Middle frontal gyrus (tissue), 1 donor: ENCODE measurements at regions not wholly inside any gene's neighbourhood (a gene's known extent, or its start where the extent isn't known, plus 50 kb on each side); places are given as distances from the start of the nearest gene placed in this dataset.

ENCODE experiments used
- DNase-seq: peaks from one replicate; pipeline ENCODE4 v3.0.0-alpha.2; 2015; ENCODE audit warnings: low spot score; ENCODE audit errors: extremely low spot score

DNA sequence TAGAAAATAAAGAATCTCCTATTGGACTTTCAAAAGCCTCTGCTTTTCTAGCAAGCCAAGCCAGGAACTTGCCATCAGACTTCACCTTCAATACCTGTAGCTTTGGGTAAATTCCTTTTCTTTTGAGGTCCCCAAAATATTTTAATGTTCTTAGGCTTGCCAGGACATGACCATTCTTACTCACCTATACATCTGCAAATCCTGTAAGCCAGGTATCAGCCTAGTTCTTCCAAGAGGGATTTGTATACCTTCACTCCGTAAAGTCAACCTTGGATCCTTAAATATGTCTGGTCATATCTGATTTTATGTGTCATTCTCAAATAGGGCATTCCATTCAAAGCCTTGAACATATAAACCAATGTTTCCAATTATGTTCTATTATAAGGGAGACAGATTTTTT lies 210.6 kb upstream of the CELF2 start:
- no peak for DNase-seq

DNA sequence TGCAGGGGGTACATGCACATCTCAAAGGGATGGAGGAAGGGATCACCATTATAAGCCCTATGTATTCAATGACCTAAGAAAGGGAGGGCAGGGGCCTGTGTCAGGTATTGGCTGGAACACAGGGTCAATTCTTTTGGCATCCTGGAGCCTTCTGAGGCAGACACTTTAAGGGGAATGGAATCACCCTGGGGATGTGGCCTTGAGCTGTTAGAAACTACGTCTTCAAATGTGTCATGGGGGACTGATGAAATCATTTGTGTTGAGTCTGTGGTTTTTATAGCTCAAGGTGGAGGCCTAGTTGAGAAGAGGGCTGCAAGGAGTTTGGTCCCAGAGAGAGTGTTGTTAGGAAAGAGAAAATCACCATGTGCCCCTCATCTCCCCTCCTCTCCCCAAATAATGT lies 206.1 kb upstream of the CELF2 start:
- DNase-seq = no peak

DNA sequence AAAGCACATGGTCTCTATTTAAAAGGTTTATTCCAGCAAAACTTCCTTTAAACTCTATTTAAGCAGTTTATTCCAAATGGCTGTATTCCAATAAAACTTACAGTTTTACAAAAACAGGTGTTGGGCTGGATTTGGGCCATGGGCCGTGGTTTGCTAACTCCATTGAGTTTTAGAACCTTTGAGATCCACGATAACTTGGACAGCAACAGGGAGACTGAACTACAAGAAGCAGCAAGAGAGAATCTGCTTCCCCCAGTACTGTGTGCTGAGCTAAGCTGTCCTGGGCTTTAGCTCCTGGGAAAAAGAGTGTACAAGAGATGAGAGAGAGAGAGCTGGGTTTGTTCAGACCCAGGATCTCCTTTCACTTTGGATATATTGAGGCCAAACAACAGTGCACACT lies 204.0 kb upstream of the CELF2 start:
- no peak for DNase-seq

DNA sequence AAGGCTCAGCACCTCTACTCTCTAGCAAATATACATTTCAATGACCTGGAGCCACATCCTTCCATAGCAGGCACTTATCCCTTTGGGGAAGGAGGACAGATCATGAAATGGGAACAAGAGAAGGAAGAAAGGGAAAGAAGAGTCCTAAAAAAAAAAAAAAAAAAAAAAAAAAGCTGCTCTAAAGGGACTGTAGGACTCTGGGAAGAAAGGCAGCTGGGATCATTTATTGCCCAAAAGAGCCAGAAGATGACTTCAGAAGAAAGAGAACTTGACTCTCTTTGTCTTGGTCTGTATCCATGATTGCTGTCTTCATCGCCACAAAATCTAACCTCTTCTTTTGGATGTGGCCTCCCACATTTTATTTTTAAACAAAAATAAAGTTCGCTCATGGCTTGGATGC lies 203.6 kb upstream of the CELF2 start:
- no peak for DNase-seq

DNA sequence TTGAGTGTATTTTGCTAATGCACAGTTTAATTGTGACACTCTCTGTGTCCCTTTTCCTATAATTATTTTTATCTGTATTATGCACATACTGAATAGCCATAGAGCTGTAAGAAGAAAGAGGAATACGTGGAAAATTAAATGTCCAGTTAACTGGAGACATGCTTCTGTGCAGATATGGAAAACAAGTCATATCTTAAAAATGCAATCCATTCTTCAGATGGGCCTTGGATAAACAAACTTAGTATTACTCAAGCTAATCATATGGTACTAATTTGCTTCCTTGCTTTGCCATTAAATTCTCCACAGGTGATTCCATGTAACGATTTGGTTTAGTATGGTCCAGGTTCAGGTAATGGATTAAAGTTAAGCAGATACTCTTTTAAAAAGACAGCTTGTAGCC lies 201.2 kb upstream of the CELF2 start:
- no peak for DNase-seq

DNA sequence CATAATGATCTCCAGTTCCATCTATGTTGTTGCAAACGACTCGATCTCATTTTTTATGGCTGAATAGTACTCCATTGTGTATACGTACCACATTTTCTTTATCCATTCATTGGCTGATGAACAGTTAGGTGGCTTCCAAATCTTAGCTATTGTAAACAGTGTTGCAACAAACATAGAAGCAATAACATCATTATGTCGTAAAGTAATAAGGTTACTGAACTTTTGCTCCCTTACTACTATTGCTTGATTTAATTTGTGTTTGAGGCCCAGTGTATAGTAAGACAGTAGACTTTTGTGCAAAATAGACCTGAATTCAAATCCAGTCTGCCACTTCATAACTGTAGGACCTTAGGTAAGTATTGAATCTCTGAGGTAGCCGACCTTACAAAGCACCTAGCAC lies 200.1 kb upstream of the CELF2 start:
- DNase-seq = no peak

DNA sequence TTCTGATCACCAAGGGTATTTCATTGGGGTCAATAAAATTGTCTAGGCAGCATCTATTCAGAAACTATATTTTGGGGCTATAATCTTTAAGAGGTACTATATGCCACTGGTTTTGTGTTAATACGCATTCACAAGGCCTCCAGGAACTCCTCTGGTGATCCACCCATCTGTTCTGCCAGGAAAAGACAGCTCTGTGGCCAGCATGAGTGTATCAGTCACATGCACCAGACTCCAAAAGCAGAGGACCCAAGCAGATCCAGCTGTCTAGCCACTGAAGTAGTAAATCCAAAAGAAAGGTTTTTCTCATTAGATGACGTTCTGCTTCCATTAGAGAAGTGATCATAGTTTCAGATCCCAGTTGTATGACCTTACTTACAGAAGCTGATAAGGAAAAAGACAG lies 199.6 kb upstream of the CELF2 start:
- DNase-seq = no peak

DNA sequence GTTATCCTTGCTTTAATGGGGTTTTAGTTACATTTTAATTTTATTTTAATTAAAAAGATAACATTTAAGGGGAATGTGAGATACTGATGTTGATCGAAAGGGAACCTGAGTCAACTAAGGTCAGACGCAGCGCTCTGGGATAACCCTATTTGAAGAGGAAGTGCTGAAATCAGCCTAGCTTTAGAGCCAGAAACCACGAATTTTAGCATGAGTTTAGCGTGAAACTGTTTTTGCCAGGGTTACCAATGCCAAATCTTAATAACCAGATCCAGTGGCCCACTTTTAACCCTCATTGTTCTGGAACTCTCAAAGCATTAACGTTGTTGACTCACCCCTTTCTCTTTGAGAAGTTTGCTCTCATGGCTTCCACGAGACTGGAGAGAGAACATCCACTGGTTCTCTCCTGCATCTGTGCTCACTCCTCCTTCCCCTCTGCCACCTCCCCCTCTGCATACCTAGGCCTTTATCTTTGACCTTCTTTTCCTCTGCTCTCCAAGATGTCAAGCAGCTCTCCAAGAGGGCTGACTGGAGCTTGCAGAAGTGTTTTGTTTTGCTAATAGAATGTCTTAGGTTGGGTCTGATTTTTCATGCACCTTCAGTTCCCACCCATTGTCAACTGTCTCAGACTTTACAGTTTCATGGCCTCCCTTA lies 198.3 kb upstream of the CELF2 start:
- no peak for DNase-seq

DNA sequence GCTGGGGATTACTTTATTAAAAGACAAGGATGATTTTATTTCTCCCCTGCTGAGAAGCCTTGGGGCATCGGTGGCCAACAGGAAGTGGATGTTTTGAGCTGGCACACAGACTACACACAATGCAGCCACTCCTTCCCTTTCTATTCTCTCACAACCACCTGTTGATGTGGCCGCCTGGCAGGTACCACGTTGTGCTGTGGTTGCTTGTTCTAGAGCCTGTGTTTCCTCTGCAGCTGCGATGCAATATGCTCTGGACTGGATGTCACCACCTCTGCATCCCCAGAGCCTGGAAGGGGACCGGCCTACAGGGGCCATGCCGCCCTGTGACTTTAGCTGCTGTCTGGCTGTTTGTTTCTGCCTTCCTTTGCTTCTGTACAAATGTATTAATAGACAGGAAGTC lies 195.7 kb upstream of the CELF2 start:
- no peak for DNase-seq

DNA sequence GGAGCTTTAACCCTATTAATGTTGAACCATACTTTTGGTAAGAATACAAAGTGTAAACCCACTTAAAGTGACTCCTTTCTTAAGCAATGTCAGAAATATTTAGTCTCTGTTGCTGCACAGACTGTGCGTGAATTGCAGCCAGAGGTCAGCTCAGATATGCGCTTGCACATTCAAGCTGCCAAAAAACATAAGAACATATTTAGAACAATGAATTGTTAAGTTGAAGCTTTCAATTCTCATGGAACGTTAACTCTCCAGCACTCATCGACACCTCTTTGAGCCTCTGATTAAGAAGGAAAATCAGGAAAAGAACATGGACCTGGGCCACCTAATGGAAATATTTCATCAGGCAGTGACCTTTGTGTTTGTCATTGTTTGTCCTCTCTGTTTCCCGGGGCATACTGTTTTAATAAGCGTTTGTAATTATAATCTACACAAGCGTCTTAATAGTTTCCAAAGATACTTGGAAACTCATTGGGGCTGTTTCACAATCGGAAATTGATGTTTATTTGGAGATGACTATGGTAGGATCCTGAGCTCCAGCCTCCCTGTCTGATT lies 193.0 kb upstream of the CELF2 start:
- DNase-seq = no peak

DNA sequence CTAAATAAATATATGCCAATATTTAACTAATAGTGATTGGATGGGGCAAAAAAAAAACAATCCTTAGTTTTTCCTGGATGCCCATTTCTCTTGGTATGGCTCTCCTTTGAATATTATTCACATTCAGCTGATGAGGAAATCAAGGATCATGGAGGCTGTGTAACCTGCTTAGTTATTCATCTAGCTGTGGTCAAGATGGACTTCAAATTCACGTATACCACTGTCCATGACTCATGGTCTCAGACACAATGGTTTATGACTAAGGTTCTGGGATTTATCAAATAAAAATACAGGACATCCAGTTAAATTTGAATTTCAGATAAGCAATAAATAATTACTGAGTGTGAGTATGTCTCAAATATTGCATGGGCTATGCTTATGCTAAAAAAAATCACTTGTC lies 191.5 kb upstream of the CELF2 start:
- no peak for DNase-seq

DNA sequence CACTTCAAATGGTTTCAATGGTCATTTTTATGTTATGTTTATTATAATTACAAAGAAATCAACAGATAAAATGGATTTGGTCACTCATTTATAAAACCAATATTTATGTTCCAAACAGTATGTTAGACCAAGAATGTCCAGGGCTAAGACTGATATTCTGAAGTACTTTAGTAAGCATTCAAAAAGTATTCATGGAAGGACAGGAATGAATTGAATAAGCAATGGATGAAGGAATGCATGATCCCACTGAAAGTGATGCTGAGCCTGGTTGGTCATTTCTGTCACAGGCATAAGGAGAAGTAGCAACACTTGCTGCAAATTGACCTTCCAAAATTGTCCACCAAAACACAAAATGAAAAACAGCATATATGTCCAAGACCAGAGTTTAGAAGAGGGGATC lies 189.0 kb upstream of the CELF2 start:
- no peak for DNase-seq

DNA sequence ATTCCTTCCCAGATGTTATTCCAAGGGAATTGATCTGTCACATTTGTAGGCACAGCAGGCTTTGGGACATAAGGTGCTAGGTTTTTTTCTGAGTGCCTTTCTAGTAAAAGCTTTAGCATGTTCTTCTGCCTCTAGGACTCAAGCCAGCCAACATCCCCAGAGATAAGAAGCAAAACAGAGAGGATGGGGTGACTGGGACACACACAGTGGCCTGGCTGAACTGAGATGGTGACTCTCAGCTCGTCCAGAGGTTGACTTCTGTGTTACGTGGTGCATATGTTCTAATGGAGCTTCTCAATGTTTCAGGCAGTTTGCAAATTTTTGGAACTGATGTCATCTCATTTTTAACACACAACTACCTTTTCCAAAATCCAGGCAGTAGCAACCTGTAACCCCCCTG lies 188.1 kb upstream of the CELF2 start:
- no peak for DNase-seq

DNA sequence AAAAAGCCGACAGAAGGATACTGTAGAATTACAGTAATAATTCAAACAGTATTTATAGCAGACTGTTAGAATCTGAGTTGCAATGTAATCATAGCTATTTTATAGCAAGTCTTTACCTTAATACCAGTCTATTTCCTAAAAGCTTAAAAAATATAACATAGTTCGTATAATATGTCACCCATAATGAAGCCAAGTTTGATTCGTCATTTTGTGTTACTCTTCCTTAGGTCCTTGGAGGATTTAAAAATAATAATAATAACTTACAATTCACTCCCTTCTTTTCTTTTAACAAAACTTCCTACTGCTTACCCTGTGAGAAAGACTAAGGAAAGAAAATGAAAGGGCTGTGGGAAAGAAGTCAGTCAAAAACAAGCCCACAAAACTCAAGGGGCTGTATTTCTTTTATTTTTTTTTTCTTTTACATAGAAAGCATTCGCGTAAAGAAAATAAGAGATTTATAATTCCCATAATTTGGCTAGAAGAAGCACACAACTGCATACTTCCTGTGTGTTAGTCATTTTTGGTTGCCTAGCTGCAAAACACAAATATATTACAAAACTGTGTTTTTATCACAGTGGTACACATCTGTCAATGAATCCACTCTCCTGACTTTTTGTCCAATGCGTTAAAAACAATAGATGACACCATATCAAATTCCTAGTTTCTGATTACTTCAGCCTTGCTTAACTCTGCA lies 187.2 kb upstream of the CELF2 start:
- no peak for DNase-seq

DNA sequence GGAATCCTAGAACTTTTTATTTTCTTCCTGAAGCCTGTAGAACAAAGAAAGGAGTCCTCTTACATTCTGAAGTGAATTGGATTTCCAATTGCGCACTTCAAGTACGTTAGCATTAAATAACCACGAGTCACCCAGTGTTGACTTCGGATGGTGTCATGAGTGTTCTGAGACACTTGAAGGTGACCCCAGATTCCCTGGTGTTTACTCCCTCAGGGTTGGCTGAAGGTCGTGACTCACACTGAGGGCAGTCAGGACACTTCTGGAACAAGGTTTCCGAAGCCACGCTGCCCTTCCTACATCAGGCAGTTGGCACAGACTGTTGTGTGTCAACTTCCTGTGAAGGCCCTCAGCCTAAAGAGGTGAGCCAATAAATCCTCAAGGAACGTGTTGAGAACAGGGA lies 186.6 kb upstream of the CELF2 start:
- DNase-seq = no peak

DNA sequence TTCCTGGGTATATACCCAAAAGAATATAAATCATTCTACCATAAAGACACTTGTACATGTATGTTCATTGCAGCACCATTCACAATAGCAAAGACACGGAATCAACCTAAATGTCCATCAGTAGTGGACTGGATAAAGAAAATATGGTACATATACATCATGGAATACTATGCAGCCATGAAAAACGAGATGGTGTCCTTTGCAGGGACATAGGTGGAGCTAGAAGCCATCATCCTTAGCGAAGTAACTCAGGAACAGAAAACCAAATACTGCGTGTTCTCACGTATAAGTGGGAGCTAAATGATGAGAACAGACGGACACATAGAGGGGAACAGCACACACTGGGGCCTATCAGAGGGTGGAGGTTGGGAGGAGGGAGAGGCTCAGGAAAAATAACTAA lies 183.7 kb upstream of the CELF2 start:
- DNase-seq = no peak

DNA sequence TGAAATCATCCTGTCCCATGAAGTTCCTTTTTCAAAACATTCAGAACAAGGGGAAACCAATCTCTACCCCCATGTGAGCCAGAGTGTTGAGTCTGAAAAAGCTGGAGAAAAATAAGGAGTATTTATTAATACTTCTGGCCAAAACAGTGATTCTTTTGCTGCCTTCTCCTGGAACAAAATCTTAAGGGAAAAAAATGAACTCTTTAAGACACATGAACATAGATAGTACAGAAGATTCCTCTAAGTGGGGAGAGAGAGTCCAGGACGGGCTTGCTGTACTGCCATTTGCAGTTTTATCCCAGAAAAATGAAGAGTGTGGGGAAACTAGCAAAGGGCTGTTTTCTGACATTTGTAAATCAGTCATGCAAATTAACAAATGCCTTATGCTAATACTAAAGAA lies 173.4 kb upstream of the CELF2 start:
- DNase-seq = no peak

DNA sequence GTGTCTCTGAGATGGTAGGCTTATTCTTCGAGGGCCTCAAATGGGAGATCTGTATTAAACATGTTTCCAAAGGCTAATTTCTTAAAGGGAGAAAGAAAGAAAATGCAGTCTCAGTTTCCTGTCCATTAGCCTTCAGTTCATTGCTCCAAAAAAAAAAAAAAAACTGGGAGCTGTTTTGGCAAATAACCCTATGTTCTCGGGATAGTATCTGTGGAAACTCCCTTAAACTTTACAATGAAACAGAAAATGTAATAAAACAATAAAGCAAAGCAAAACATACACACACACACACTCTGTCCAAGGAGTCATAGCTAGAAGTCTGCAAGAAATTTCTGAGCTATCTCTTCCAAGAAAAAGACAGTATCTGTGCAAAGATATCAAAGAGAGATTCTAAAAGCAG lies 172.5 kb upstream of the CELF2 start:
- no peak for DNase-seq

DNA sequence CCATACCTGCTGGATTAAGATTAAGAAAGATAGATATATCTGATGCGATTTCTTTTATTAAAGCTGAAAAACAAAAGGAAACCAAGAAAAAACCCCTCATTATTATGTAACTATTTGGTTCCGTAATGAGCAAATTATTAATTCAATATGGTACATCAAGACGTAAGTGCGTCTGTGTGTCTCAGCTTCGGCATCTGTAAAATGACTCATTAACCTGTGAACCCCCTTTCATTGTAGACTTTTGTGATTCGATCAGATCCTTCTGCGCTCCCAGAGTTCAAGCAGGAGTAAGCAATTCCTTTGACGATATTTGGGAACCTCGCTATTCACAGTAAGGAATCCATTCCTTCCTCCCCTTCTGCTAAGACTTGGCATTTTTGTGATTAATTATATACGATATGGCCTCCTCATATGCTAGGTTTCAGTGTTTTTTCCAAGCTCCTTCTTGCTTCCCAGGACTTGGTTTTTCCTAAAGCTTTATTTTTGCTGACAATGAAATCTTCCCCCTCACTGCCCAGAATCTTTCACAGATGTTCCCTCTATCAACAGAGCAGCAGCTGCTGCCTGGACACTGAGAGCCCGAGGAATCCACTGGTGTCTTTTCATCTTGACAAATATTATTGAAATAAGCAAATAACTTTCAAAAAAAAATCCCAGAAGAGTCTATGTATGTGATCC lies 171.7 kb upstream of the CELF2 start:
- DNase-seq = no peak

DNA sequence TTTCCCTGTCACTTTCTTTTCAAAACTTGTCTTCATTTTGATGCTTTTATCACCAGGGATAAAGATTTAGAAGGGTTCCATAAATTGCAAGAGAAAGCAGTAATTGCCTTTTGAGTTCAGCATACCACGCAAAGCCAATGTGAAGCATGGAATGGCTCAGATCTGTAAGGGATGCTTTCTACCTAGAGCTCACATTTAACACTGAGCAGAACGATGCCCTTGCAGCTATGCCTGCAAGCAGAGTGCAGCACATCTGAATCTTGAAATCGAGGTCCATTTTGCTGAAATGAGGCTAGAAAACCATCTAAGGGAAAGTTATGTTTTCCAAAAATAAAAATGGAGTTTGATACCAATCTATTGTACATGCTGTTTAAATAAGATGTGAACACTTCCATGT lies 171.2 kb upstream of the CELF2 start:
- DNase-seq = no peak

DNA sequence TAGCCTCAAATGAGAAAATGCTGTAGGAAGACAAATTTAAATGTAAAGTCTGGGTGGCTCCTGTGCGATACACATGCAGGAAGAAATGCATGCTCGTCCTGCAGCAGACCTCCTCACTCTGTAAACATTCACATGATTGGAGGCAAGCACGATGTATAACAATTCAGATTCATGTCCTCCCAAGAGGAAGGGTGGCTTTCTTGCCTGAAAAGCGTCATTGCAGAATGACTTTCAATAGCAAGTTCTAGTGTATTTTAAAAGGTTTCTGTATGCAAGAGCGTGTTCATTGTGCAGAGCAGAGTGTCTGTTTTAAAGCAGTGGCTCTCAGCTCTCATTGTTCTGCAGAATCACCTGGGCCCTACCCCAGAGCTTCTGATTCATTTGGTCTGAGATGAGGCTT lies 170.3 kb upstream of the CELF2 start:
- DNase-seq = no peak

DNA sequence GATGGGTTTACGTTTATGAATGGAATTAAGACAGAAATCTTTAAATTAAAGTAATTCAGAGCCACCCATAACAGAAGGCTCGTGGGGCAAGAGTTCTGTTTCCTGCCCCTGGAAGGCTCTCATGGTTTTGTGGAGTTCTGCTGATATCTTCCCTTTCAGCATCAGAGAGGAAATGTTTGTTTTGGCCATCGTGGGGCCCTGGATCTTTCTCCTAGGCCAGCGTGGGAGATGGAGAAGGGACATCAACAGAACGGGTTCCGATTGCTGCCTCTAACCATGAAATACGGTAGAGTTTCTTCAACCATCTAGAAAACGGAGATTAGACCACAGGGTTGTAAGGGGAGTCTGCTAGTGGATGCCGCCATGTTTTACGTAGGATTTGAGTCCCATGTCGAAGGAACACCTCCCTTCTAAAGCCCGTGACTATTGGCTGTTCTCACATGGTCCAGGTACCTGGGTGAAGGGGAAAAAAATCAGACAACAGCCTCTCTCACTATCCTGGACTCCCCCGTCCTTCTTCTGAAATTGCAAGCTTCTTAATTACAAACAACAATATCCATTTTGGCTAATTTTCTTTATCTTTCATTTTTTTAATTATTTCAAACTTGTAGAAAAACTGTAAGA lies 169.1 kb upstream of the CELF2 start:
- no peak for DNase-seq
